ENCODE measurements at regions not wholly inside any gene's neighbourhood (a gene's known extent, or its start where the extent isn't known, plus 50 kb on each side); places are given as distances from the start of the nearest gene placed in this dataset.

DNA sequence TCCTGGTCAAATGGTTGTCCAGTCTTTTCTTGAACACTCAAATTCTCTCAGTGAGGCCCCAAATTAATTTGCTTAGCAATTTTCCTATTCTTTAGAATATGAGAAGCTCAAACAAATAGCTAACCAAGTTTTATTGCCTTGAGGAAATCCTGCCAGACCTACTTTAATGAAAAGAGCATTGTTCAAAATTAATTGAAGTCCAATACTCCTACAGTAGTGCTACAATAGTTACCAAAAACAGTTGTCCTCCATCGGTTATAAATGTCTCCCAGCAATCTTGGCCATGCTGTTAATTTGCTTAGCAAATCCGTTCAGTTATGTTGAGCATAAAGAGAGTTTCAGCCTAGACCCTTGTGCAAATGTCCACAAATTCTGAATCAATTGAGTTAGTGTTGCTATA is 112.9 kb downstream of the MAB21L3 start:
- Histone ChIP-seq H3K4me3 (no peak overlapping the region), H3K4me1 (ENCODE audit: low read depth) (peaks cover 14% of the 10 kb centered on the region), H3K9me3 (ENCODE audit: low read depth) (no peaks in the 10 kb centered on the region), H3K27ac (no peak overlapping the region), H3K27me3 (no peaks in the 10 kb centered on the region), H3K36me3 (no peaks in the 10 kb centered on the region)
- TF ChIP-seq, protein P1, sequence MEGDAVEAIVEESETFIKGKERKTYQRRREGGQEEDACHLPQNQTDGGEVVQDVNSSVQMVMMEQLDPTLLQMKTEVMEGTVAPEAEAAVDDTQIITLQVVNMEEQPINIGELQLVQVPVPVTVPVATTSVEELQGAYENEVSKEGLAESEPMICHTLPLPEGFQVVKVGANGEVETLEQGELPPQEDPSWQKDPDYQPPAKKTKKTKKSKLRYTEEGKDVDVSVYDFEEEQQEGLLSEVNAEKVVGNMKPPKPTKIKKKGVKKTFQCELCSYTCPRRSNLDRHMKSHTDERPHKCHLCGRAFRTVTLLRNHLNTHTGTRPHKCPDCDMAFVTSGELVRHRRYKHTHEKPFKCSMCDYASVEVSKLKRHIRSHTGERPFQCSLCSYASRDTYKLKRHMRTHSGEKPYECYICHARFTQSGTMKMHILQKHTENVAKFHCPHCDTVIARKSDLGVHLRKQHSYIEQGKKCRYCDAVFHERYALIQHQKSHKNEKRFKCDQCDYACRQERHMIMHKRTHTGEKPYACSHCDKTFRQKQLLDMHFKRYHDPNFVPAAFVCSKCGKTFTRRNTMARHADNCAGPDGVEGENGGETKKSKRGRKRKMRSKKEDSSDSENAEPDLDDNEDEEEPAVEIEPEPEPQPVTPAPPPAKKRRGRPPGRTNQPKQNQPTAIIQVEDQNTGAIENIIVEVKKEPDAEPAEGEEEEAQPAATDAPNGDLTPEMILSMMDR (IDR thresholded peaks at IDR 0.05; ENCODE audit: low read depth, low read length), result no peak
- DNase-seq (ENCODE audit: low read depth in 1 of 2, low spot score in 1 of 2), result no peak

DNA sequence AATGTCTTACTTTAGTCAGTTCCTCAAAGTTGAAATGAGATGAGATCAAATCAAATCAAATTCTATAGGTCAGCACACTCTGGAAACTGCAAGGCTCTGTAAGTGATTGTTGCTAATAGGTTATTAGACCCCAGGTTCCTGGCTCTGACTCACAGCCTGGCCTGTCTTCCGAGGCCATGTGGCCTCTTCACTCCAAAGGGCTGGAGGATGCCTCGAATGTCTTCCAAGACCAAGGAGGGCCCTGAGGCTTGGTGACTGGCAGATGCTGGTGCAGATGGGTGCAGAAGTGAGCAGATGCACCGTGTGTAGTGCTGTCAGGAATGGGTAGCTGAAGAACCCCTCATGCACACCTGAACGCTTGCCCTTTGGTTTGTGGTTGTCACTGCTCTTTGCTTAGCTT is 113.4 kb downstream of the MAB21L3 start:
- no peak overlapping the region for H3K4me3 ChIP-seq
- no peaks in the 10 kb centered on the region for H3K27me3 ChIP-seq
- TF ChIP-seq, protein P1 (IDR thresholded peaks at IDR 0.05; ENCODE audit: low read depth, low read length), result no peak
- no peaks in the 10 kb centered on the region for H3K36me3 ChIP-seq
- H3K4me1 ChIP-seq (ENCODE audit: low read depth), result peaks cover 13% of the 10 kb centered on the region
- H3K27ac ChIP-seq, result no peak overlapping the region
- no peaks in the 10 kb centered on the region for H3K9me3 ChIP-seq (ENCODE audit: low read depth)
- DNase-seq (ENCODE audit: low read depth in 1 of 2, low spot score in 1 of 2), result no peak

DNA sequence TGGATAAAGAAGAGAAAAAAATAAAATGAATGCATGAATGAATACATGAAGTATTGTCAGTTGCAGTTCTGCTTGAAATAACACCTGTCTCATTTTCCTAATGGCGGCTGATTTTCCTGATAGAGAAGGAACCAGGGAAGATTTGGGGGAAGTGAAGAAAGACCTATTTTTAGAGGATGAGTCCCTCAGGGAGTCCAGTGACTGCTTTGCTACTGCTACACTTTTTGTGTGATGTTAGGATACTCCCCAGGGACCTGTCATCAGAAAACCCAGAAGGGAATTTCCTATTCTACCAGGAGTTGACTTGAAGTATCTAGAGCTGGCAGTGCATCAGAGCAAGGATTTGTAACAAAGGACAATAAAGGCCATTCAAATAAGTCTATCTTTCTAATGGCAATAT is 114.8 kb downstream of the MAB21L3 start:
- peaks cover 8% of the 10 kb centered on the region for H3K4me1 ChIP-seq (ENCODE audit: low read depth)
- no peaks in the 10 kb centered on the region for H3K27me3 ChIP-seq
- TF ChIP-seq, protein P1 (IDR thresholded peaks at IDR 0.05; ENCODE audit: low read depth, low read length), result no peak
- H3K9me3 ChIP-seq (ENCODE audit: low read depth), result no peaks in the 10 kb centered on the region
- H3K27ac ChIP-seq, result no peak overlapping the region
- H3K4me3 ChIP-seq, result no peak overlapping the region
- DNase-seq (ENCODE audit: low read depth in 1 of 2, low spot score in 1 of 2), result no peak
- H3K36me3 ChIP-seq, result no peaks in the 10 kb centered on the region

DNA sequence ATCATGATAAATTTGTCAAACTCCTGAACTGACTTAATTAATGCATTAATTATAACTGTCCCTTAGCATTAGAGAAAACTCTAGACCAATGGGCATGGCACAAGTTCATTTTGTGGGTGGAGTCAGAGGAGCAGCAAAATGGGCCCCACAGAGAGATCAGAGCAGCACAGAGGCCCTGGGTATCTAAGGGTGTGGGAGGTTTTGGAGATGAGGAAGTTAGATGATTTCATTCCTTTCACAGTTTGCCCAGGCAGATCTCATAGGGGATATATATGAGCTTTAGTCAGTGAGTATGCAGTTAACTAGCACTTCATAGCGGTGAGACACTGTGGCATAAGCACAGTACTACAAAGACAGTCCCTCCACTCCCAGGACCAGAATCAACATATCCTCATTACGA is 117.3 kb downstream of the MAB21L3 start:
- TF ChIP-seq, protein P1 (IDR thresholded peaks at IDR 0.05; ENCODE audit: low read depth, low read length), result no peak
- no peaks in the 10 kb centered on the region for H3K27me3 ChIP-seq
- H3K36me3 ChIP-seq, result no peaks in the 10 kb centered on the region
- H3K27ac ChIP-seq, result no peak overlapping the region
- H3K4me3 ChIP-seq, result no peak overlapping the region
- no peak for DNase-seq (ENCODE audit: low read depth in 1 of 2, low spot score in 1 of 2)
- no peaks in the 10 kb centered on the region for H3K9me3 ChIP-seq (ENCODE audit: low read depth)
- H3K4me1 ChIP-seq (ENCODE audit: low read depth), result peaks cover 8% of the 10 kb centered on the region

DNA sequence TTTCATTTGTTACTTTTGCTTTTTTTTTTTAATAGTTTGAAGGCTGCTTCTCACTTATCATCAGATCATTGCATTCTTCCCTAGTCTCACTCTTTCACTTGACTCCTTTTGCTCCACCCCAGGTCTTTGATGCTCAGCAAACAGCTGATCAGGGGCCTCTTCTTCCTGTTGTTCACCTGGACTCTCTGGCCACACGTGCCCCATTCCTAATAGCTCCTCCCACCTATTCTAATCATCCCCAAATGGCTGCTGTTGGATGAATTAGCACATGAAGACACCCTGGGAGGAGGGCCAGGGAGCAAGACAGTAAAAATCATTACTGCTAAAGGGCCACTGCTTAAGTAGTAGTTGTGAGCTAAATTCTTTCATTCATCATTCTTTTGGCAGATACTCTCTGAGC is 119.5 kb downstream of the MAB21L3 start:
- Histone ChIP-seq H3K9me3 (ENCODE audit: low read depth) (no peaks in the 10 kb centered on the region), H3K27ac (no peak overlapping the region), H3K4me3 (no peak overlapping the region), H3K36me3 (no peaks in the 10 kb centered on the region), H3K27me3 (no peaks in the 10 kb centered on the region), H3K4me1 (ENCODE audit: low read depth) (no peaks in the 10 kb centered on the region)
- TF ChIP-seq, protein P1 (IDR thresholded peaks at IDR 0.05; ENCODE audit: low read depth, low read length), result no peak
- DNase-seq (ENCODE audit: low read depth in 1 of 2, low spot score in 1 of 2), result no peak

DNA sequence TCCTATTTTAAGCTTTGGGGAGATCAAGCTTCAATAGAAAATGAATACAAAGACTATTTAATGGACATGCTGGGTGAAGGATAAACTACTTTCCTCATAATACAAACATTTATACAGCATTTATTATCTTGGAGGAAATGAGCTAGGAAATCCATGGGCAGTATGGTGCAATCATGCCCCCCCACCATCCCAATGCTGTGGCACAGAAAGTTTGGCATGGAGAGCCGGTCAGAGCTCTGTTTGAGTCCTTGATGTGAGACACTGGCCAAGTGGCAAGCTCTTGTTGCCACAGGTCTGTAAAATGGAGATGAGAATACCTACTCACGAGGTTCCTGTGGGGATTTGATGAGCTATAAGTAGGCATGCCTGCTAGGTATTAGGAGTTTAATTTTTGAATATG is 120.6 kb downstream of the MAB21L3 start:
- Histone ChIP-seq H3K27me3 (no peaks in the 10 kb centered on the region), H3K9me3 (ENCODE audit: low read depth) (no peaks in the 10 kb centered on the region), H3K27ac (no peak overlapping the region), H3K36me3 (no peaks in the 10 kb centered on the region), H3K4me3 (no peak overlapping the region), H3K4me1 (ENCODE audit: low read depth) (no peaks in the 10 kb centered on the region)
- TF ChIP-seq, protein P1 (IDR thresholded peaks at IDR 0.05; ENCODE audit: low read depth, low read length), result no peak
- DNase-seq (ENCODE audit: low read depth in 1 of 2, low spot score in 1 of 2), result peak in 1 of 2 donors; percentile 21
